ENCODE measurements at regions not wholly inside any gene's neighbourhood (a gene's known extent, or its start where the extent isn't known, plus 50 kb on each side); places are given as distances from the start of the nearest gene placed in this dataset.

- Histone ChIP-seq H4K20me1 (ENCODE audit: control insufficient read depth, extremely low read depth, insufficient read depth, low read length) (no peaks in the 10 kb centered on the region), H3K9ac (ENCODE audit: insufficient read depth, low read length) (no peak overlapping the region), H2AFZ (ENCODE audit: low read length) (no peak overlapping the region), H3K4me2 (ENCODE audit: extremely low read depth, insufficient read depth, low read length) (no peak overlapping the region), H3K9me3 (ENCODE audit: control insufficient read depth, insufficient read depth, low read depth, low read length) (no peaks in the 10 kb centered on the region), H3K4me3 (replicated peaks in 1 of 4; ENCODE audit: control extremely low read depth in 1 of 4, insufficient read depth in 1 of 4, low read depth in 3 of 4, low read length in 4 of 4) (no peak overlapping the region), H3K36me3 (ENCODE audit: control insufficient read depth, insufficient read depth, low read length) (no peaks in the 10 kb centered on the region), H3K79me2 (ENCODE audit: control insufficient read depth, insufficient read depth, low read length) (no peaks in the 10 kb centered on the region), H3K27me3 (ENCODE audit: control insufficient read depth, insufficient read depth, low read length) (no peaks in the 10 kb centered on the region), H3K4me1 (ENCODE audit: control insufficient read depth, extremely low read depth, insufficient read depth, low read length) (no peaks in the 10 kb centered on the region), H3K27ac (ENCODE audit: insufficient read depth, low read length) (no peak overlapping the region)
- TF ChIP-seq, protein P1, sequence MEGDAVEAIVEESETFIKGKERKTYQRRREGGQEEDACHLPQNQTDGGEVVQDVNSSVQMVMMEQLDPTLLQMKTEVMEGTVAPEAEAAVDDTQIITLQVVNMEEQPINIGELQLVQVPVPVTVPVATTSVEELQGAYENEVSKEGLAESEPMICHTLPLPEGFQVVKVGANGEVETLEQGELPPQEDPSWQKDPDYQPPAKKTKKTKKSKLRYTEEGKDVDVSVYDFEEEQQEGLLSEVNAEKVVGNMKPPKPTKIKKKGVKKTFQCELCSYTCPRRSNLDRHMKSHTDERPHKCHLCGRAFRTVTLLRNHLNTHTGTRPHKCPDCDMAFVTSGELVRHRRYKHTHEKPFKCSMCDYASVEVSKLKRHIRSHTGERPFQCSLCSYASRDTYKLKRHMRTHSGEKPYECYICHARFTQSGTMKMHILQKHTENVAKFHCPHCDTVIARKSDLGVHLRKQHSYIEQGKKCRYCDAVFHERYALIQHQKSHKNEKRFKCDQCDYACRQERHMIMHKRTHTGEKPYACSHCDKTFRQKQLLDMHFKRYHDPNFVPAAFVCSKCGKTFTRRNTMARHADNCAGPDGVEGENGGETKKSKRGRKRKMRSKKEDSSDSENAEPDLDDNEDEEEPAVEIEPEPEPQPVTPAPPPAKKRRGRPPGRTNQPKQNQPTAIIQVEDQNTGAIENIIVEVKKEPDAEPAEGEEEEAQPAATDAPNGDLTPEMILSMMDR (conservative IDR thresholded peaks at IDR 0.05 in 1 of 2, IDR thresholded peaks at IDR 0.05 in 1 of 2; ENCODE audit: low read depth in 1 of 2, low read length in 2 of 2): no peak
- no peak for TF ChIP-seq EZH2 (IDR thresholded peaks at IDR 0.05; ENCODE audit: low read length, missing control alignments)
- DNase-seq (ENCODE audit: low read depth in 2 of 2): no peak
These were observed 99.9 kb upstream of the FAM216B start for GRCh38 chr13:42681326-42682100.

- no peak overlapping the region for H3K9ac ChIP-seq (ENCODE audit: insufficient read depth, low read length)
- no peak overlapping the region for H3K4me2 ChIP-seq (ENCODE audit: extremely low read depth, insufficient read depth, low read length)
- H3K4me1 ChIP-seq (ENCODE audit: control insufficient read depth, extremely low read depth, insufficient read depth, low read length): no peaks in the 10 kb centered on the region
- H4K20me1 ChIP-seq (ENCODE audit: control insufficient read depth, extremely low read depth, insufficient read depth, low read length): no peaks in the 10 kb centered on the region
- no peaks in the 10 kb centered on the region for H3K9me3 ChIP-seq (ENCODE audit: control insufficient read depth, insufficient read depth, low read depth, low read length)
- TF ChIP-seq EZH2 (IDR thresholded peaks at IDR 0.05; ENCODE audit: low read length, missing control alignments): no peak
- TF ChIP-seq, protein P1 (conservative IDR thresholded peaks at IDR 0.05 in 1 of 2, IDR thresholded peaks at IDR 0.05 in 1 of 2; ENCODE audit: low read depth in 1 of 2, low read length in 2 of 2): no peak
- DNase-seq (ENCODE audit: low read depth in 2 of 2): no peak
- no peaks in the 10 kb centered on the region for H3K79me2 ChIP-seq (ENCODE audit: control insufficient read depth, insufficient read depth, low read length)
- no peak overlapping the region for H3K4me3 ChIP-seq (replicated peaks in 1 of 4; ENCODE audit: control extremely low read depth in 1 of 4, insufficient read depth in 1 of 4, low read depth in 3 of 4, low read length in 4 of 4)
- no peak overlapping the region for H3K27ac ChIP-seq (ENCODE audit: insufficient read depth, low read length)
- no peaks in the 10 kb centered on the region for H3K36me3 ChIP-seq (ENCODE audit: control insufficient read depth, insufficient read depth, low read length)
- no peaks in the 10 kb centered on the region for H3K27me3 ChIP-seq (ENCODE audit: control insufficient read depth, insufficient read depth, low read length)
- H2AFZ ChIP-seq (ENCODE audit: low read length): no peak overlapping the region
These were observed 97.2 kb upstream of the FAM216B start for GRCh38 chr13:42684226-42684625.

DNA sequence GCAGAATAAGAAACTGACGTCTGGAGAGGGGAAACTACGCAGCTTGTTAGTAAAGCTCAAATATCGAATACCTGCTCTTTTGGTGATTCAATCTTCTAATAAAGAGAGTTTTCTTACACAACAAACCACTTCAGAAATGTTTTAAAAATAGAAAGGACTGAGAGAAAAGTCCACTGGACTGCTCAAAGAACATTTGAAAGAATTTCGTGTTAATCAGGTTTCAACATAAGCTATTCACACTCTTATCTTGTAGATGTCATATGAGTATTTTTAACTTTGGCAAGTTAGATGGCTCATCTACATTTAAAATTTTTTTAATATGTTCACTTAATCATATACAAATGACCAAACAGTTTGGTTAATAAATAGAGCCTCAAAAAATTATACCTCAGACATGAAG lies 95.6 kb upstream of the FAM216B start:
- no peak for DNase-seq (ENCODE audit: low read depth in 2 of 2)

More for the DNA sequence above, 95.6 kb upstream of the FAM216B start:
- no peak overlapping the region for H3K27ac ChIP-seq (ENCODE audit: insufficient read depth, low read length)
- TF ChIP-seq EZH2 (IDR thresholded peaks at IDR 0.05; ENCODE audit: low read length, missing control alignments): no peak
- TF ChIP-seq, protein P1 (conservative IDR thresholded peaks at IDR 0.05 in 1 of 2, IDR thresholded peaks at IDR 0.05 in 1 of 2; ENCODE audit: low read depth in 1 of 2, low read length in 2 of 2): no peak
- H3K9me3 ChIP-seq (ENCODE audit: control insufficient read depth, insufficient read depth, low read depth, low read length): no peaks in the 10 kb centered on the region
- H3K27me3 ChIP-seq (ENCODE audit: control insufficient read depth, insufficient read depth, low read length): no peaks in the 10 kb centered on the region
- H3K4me2 ChIP-seq (ENCODE audit: extremely low read depth, insufficient read depth, low read length): no peak overlapping the region
- H3K79me2 ChIP-seq (ENCODE audit: control insufficient read depth, insufficient read depth, low read length): no peaks in the 10 kb centered on the region
- no peaks in the 10 kb centered on the region for H3K36me3 ChIP-seq (ENCODE audit: control insufficient read depth, insufficient read depth, low read length)
- no peak overlapping the region for H2AFZ ChIP-seq (ENCODE audit: low read length)
- no peaks in the 10 kb centered on the region for H3K4me1 ChIP-seq (ENCODE audit: control insufficient read depth, extremely low read depth, insufficient read depth, low read length)
- no peak overlapping the region for H3K4me3 ChIP-seq (replicated peaks in 1 of 4; ENCODE audit: control extremely low read depth in 1 of 4, insufficient read depth in 1 of 4, low read depth in 3 of 4, low read length in 4 of 4)
- H4K20me1 ChIP-seq (ENCODE audit: control insufficient read depth, extremely low read depth, insufficient read depth, low read length): no peaks in the 10 kb centered on the region
- H3K9ac ChIP-seq (ENCODE audit: insufficient read depth, low read length): no peak overlapping the region
